GM18511 (cell line): ENCODE measurements at regions not wholly inside any gene's neighbourhood (a gene's known extent, or its start where the extent isn't known, plus 50 kb on each side); places are given as distances from the start of the nearest gene placed in this dataset.

Source experiments
- ATAC-seq: cut with Tn5 transposase; IDR thresholded peaks from one replicate; pipeline ENCODE4 v1.9.1; 2021; ENCODE audit warnings: mild to moderate bottlenecking, moderate library complexity; ENCODE audit not compliant: unreplicated experiment

DNA sequence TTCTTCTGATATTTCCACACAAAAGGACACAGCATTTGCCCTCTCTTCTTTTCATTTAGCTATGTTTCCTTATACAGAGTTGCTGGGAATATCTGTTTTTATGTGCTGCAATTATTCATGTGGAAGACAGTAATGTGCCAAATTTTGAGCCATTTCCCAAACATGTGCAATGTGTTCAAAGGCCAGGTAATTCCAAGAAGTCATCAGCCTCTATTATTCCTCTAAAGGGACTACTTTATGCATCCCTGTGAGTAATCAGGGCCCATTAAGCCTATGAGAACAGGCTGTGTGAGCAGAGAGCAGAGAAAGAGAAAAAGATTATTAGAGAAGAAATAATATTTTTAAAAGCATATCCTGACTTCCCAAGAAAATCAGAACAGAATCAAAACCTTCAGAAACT, 107.6 kb upstream of the OSR1 start:
- ATAC-seq = no peak

DNA sequence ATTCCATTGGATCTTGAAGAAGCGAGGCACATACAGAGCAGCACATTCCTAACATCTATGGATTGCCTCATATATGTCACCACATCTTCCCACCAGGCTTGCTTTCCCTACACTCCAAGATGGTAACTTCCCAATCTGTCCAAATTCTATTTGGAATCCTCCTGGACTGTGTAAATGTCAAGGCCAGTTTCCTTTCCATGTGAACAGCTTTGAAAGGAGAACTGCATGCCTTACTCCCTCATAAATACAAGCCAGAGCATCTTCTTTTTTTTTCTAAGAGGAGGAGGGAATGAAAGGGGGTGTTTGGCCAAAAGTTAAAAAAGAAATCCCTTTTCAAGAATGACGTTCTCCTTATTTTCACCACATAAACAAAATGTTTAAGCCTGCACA, 103.8 kb upstream of the OSR1 start:
- ATAC-seq = no peak

DNA sequence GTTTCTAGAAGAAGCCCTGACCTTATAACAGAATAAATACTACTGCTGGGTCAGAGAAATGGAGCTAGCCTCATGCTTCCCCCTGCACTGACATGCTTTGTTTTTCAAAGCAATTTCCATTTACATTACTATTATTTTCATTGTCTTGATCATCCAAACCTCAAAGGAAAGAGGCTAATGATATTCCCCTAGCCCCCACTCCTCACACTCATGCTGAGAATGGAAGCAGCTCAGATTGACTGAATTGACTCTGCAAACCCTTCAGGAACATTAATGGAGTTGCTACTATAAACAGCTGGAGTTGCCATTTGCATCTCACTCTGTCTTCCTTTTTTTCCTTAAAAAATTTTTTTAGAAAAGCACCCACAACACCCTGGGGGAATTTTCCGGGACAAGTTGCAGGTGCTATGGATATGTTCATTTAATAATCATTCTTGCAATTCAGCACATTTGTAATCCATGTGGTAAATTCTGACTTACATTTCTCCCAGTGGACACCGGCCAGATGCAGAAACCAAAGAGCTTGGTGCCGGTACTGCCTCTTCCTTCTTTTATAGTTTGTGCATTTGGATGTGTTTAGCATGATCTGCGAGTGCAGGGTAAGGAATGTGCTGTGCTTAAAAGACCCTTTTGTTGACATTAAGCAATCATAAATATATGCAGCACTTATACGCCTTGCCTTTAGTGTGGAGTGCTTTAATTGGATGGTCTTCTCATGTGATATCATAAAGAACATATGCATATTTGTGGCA, 103.3 kb upstream of the OSR1 start:
- ATAC-seq = no peak

DNA sequence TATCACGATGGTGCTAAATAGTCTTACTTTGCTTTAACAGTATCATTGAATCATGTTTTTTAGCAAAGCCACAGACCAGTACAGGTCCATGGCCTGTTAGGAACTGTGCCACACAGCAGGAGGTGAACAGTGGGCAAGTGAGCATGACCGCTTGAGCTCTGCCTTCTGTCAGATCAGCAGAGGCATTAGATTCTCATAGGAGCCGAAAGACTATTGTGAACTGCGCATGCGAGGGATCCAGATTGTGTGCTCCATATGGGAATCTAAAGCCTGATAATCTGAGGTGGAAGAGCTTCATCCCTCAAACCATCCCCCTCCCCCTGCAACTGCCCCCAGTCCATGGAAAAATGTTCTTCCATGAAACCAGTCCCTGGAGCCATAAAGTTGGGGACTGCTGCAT, 102.3 kb upstream of the OSR1 start:
- no peak for ATAC-seq

DNA sequence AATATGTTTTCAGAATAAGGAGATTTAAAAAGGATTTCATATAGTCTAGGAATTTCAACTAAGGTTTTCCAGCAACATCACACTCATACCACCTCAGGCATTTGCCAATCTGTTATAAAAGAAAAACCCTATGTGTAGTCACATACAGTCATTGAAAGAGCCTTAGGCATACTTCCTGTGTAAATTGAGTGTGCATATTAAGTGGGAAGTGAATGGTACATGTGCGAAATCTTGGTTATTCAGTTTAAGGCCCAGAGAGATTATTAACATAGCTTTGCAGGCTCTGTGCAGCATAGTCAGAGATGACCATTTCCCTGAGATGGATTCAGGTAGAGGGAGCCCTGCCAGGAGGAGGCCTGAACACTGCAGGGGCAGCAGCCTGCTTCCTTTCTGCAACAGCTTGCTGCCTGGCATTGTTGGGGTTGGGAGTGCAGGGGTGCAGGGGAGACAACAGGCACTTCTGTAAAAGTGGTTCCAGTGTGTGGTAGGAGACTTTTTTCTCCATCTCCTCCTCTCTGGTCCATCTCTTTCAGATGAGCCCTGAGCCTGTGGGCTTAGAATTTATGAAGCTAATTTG, 100.1 kb upstream of the OSR1 start:
- ATAC-seq = no peak

DNA sequence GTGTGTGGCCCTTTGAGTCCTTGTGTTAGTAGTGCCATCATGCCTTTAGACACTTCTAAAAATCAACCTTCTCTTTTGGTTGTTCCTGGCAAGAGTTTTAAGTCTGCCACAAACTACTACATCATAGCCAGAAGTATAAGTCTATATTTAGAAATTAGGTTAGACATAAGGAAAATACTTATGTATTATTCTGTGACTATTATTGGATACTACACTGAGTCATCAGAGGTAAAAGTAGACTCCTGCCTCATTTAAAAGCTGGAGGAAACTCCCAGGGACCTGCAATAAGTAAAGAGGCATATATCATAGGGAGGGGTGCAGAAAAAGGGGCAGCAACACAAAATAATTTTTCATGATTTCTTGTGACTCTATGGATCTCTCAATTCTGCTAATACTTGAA, 99.4 kb upstream of the OSR1 start:
- ATAC-seq = no peak

DNA sequence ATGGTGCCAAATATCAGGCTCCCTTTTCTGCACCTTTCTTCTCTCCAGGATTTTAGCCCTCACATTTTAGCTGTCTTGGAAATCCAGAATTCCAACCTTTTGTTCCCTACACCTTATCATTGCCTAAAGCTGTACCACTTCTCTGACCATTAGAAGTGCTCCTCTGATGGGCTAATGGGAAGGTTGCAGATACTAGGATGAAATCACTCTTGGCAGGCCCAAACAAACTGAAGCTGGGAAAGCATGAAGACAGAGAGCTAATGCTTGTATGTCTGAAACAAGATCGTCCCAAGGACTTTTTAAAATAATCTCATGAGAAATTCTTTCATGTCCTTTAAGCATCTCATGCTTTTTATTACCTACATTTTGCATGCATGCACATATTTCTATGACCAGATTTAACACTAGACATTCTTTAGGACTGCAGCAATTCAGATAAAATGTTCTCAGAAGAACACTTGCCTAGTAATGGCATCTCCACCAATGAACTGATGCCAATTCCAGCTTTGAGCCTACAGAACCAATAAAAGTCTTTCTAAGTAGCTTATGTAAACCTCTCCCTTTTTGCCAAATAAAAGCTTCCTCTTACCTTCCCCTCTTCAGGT, 98.4 kb upstream of the OSR1 start:
- no peak for ATAC-seq

DNA sequence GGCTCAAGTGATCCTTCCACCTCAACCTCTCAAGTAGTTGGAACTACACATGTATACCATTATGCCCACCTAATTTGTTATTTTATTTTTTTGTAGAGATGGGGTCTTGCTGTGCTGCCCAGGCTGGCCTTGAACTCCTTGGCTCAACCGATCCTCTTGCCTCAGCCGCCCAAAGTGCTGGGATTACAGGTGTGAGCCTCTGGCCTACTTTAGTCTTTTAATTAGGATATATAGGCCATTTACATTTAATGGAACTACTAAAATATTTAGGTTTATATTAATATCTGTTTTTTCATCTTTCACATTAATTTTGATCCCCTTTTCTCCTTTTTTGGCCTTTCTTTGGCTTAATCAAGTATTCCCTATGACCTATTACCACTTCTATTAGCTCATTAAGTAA, 95.7 kb upstream of the OSR1 start:
- no peak for ATAC-seq

DNA sequence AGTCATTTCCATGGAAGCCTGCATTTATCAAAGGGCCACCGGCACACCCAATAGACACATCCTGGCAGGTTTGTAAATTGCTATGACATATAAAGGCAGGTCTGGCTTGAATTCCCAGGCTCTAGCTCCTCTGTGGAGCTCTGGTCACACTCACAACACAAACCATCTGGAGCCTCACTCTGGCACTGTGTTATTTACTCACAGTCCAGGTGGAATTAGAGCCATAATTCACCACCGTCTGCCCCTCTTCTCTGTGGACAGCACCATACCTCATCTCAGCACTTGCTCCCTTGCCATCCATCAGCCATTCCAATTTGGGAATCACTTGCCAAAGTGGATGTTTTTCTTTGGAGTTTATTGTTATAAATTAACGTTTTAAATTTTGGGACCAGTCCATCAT, 84.3 kb upstream of the OSR1 start:
- no peak for ATAC-seq

DNA sequence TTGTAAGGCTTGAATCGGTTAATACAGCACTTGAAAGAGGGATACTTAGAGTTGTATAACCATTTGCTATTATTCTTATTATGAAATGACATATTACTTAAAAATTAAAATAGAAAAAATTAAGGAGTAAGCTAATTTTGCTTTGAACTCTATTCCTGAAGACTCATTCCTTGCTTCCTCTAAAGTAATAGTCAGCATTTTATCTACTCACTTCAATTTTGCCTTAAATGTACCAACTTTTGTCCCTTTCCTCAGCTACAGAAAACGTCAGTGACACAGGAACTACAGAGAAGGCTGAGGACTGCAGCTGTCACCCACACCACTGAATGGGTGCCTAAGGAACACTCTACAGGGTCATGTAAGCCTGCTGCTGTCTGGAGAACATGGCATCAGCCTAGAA, 80.7 kb upstream of the OSR1 start:
- no peak for ATAC-seq

DNA sequence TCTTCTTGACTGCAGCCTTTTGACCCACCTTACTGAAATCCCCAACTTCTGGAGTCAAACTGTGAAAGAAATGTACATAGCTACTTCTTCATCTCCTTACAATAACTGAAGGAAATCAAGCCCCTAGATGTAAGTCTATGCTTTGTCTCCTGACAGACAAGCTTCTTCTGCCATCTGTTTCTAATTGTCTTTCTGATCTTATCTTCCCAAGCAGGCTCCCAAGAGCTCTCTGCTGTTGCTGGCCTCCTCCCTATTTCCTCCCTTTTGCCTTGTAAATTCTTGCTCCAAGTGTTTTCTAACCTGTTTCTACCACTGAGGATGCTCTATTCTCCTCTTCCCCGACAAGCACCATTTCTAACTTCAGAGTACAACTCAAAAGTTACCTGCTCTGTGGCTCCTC, 77.4 kb upstream of the OSR1 start:
- no peak for ATAC-seq

DNA sequence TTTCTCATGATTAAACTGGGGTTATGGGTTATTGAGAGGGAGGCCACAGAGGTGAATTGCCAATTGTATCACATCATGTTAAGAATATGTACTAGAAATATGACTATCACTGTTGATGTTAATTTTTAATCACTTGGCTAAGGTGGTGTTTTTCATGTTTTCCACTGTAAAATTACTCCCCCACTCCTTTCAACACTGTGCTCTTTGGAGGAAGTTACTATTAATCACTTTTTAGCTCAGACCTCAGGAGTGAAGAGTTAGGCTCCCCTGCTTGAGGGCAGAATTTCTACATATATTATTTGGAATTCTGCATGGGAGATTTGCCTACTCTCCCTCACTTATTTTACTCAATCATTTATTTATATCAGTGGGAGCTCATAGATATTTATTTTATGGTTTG, 76.0 kb upstream of the OSR1 start:
- no peak for ATAC-seq

DNA sequence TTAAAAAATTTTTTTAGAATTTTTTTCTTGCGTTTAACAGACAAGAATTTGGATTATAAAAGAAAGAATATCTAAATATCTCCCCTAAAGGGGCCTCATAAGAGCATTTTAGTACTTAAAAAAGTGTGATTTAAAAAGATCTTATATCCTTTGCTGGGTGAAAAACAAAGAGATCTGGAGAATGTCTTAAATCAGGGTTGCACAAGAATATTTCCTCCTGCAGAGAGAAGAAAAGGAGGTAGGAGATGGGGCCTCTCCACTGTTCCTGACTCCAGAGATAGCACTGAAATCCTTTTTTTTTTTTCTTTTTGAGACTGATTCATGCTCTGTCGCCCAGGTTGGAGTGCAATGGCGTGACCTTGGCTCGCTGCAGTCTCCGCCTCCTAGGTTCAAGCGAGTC, 68.5 kb upstream of the OSR1 start:
- ATAC-seq = no peak

DNA sequence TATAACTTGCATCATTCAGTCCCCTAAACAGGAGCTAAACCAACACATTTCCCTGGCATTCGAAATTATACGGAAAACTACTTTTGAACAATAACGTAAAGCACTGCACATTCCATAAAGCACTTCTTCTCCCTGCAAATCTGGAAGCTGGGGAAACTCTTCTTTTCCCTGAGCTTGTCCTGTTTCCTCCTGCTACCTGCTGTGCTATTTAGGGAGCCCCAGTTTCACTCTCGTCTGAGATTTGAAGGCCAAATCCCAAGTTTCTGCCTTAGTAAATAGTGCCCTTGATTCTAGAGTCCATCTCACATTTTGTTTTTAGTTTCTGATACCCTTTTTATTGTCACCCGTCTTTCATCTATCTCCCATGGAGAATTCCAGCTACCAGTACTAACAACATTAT, 67.7 kb upstream of the OSR1 start:
- ATAC-seq = no peak

DNA sequence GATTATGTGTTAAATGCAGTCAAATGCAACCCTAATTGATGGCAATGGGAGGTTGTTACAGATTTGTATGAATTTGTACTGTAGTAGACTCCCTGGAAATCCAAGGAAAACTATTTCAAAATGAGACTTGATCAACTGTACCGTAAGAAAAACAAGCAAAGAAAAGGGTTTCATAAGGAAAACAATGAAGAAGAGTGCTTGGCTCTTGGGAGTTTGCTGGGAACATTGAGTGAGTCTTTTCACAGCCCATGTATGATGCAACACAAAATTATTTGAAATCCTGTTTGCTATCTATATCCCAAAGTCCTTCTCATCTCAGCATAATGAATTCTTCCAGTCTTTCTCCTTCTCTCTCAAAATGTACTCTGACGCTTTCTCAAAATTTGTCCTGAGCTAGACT, 67.0 kb upstream of the OSR1 start:
- no peak for ATAC-seq

DNA sequence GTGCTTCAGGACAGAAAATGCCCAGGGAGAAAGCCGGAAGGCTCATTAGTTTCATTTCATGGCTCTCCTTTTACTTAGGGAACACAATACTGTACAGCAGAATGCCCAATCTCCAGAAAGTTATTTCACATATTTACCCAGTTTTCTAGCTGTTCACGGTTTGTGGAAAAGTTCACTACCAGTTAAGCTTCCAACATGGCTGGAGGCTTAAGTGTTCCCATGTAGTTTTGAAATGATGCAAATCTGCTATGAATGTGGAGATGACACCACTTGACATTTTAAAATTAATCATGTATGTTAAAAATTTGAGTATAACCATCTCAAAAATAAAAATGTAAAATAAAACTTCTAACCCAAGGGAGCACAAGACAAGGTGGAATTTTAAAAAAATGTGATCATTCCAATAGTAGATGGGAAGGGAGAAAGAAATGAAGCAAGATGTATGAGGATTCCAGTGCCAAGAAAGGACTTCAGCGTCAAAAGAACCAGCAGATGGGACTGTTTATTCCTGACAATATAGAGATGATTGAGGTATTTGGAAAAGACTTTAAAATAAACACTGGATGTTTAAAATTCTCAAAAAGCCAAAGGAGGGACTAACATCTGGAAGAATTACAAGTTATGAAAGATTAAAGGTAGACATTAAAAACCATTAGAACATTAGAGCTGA, 60.9 kb upstream of the OSR1 start:
- ATAC-seq = no peak

DNA sequence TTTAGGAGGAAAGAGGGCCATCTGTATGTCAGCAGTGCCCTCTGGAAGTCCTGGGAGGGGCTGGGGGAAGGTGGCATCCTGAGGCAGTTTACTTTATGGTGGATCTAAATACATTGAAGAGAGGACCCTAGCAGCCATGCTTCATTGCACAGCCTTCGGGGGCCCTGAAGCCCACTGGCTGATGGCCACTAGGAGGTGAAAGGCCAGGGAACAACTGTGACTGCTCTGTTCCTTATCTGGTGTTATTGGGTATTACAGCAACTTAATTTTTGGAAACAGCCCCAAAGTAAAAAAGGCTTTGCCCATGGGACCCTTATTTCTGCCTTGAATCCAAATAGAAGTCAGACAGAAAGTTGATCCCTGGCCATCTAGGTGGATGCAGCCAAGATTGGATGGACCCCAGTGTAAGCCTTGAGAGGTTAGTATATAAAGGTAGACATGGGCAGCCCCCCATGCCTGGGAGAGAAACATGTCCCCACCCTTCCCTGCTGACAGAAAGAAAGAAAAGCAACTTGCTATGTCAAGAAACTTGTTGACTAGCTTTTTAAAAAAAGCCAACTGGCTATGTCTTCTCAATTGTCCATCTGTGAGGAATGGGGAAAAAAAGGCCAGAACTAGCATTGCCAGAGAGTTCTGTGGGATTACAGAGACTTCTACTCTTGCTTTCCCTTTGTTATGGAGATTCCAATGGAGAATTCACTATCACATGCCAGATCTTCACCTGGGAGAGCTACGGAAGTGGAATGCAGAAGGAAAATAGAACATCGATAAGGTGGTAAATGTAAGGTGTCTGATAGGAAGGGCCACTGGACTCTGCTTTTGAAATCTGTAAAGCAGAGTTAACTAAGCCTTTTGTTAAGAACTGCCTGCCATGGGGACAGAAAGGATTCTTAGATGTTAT, 58.6 kb upstream of the OSR1 start:
- ATAC-seq = no peak

DNA sequence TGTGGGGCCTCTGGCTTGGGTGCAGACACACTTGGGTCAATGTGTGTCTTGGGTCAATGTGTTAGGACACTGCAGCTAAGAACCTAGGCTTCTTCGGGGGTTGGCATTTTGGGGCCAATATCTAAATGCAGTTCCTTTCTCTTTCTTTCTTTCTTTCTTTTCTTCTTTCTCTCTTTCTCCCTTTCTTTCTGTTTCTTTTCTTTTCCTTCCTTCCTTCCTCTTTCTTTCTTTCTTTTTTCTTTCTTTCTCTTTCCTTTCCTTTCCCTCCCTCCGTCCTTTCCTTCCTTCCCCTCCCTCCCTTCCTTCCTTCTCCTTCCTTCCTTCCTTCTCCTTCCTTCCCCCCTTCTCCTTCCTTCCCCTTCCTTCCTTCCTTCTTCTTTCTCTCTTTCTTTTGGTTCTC, 57.7 kb upstream of the OSR1 start:
- no peak for ATAC-seq

DNA sequence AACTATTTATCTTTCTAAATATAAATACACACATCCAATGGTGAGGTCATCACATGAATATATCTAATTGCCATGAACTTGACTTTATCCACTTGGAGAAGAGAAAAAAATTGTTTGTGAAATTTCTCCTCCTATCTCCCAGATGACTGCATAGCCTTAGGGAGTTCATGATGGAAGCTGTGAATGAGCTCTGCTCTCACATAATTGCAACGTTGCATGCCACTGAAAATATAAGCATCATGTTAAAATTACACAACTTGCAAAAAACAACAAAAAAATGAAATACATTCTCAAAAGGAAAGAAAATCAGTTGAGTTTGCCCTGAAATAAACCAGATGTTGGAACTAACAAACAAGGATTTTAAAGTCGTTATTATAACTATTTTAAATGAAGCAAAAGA, 50.6 kb upstream of the OSR1 start:
- ATAC-seq = no peak

DNA sequence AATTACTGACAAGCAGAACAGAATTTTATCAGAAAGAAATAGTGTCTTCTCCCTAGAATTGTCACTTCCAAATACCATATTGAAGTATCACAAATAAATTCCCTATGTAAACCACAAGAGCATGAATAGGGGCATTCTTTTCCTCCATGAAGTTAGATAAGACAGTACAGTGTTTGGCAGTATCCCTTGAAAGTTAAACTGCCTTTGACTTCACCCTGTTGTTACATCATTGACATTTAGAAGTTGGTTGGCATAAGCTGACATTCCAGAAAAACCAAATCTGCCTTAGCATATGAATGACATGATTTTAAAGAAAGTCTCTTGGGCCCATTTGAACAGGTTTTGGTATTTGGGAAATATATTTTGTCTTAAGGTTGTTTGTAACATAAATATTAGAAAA, 50.2 kb upstream of the OSR1 start:
- ATAC-seq = no peak
